NCI-H748 treated with DMSO at 0.1 percent for 48 hours (cell line): ENCODE measurements at regions not wholly inside any gene's neighbourhood (a gene's known extent, or its start where the extent isn't known, plus 50 kb on each side); places are given as distances from the start of the nearest gene placed in this dataset.

ENCODE experiments used
- DNase-seq: peaks from one replicate; lab custom pipeline; 2025; lab: John Stamatoyannopoulos, UW

DNA sequence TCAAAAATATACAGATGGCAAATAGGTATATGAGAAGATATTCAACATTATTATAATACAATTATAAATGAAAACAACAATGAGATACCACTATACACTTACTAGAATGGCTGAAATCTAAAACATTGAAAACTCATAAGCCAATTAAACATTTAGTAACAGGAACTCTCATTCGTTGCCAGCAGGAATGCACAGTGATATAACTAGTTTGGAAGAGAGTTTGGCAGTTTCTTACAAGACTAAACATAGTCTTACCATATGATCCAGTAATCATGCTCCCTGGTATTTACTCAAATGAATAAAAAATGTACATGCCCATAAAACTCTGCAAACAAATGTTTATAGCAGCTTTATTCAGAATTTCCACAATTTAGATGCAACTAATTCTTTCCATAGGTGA is 476.2 kb upstream of the COBL start:
- no peak for DNase-seq

DNA sequence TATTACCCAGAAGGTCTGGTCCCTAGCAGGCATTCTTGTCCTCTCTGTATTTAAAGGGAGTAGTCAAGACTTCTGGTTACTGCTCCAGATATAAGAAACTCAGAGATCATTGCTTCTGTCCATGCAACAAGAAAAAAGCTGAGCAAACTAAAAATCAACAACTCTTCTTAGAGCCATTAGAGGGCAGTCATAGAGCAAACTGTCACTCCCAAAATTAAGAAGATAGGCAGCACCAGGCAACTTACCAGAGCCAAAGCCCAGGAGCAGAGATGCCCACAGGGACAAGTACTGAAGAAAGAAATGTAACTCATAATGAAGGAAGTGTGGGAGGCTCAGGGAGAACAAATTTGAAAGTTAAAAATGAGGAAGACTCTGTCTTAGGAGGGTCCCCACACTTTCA is 472.9 kb upstream of the COBL start:
- peak; percentile 64 for DNase-seq

DNA sequence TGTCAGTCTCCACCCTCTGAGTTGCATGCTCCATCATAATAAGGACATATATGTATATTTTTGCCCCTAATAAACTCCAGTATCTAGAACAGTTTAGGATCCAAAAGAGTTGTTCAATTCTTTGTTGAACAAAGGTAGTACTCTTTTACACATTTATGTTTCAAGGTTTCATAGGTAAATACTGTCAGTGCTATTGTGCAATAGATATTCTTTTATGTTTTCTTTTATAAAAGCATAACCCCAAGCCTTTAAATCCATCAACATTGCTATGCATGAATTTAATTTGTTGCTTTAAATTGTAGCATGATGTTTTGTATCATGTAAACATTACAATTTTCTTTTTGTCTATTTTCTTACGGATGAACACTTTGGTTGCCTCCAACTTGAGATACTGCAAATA is 469.7 kb upstream of the COBL start:
- DNase-seq, result no peak

DNA sequence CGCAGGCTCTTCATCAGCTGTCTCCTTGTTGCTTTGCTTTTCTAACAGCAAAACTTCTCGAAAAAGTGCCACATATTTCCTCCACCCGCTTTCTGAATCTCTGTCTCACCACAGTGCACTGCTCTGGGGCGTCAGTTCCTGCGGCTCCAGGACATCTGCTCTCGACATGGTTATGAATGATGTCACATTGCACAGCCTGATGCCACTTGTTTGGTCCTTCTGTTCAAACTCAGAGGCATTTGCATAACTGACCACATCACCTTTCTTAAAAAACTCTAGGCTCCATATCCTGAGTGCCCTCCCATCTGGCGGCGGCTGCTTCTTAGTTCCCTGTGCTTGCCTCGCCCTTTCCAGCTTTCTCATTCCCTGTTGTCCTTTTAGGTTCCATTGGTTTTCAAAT is 469.3 kb upstream of the COBL start:
- DNase-seq, result no peak

DNA sequence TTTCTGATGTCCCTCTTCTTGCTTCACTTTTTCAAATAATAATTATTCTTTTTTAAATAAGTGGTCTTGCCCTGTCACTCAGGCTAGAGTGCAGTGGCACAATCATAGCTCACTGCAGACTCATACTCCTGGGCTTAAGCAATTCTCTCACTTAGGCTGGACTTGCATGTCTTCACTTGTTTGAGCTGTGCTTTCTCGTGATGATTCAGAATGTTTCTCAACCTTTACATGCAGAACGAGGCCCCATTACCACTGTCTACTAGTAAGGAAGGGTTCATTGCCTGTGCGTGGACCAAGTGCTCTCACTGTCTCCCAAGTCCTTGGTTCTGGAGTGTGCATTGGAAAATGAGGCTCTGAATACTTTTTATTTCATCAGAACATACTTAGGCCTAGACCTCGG is 468.6 kb upstream of the COBL start:
- DNase-seq, result no peak

DNA sequence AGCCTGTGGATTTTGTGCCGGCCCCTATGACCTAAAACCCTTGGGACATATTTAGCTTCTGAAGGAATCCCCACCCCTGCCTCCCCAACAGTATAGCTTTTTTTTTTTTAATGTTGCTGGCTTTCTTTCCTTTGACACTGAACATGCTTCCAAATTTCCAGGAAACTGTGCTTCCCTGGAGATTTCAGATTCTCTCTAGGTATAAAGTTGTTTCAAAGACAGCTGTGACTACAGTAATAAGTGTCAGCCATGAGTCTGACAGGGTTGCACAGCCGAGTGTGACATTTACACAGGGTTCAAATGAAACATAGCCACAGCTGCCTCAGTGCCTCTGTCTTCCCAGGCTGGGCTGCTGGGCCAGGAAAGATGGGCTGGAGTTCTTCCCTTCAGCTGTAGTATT is 466.6 kb upstream of the COBL start:
- no peak for DNase-seq

DNA sequence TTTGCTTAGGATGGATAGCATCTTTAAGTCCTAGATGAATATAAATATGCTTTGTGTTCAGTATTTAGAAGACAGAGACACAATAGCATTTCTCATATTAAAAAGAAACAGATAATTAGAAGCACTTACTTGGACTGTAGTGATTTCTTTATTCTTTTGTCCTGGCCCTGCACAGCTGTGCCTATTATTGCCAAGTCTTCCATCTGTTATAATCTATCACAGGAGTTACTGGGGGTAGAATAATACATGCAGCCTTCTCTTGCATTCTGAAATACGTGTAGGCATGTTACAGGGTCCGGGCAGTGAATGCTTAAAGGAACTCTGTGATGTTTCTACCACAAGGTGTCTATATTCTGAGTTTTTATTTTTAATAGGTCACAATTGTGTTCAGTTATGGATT is 461.5 kb upstream of the COBL start:
- DNase-seq, result no peak

DNA sequence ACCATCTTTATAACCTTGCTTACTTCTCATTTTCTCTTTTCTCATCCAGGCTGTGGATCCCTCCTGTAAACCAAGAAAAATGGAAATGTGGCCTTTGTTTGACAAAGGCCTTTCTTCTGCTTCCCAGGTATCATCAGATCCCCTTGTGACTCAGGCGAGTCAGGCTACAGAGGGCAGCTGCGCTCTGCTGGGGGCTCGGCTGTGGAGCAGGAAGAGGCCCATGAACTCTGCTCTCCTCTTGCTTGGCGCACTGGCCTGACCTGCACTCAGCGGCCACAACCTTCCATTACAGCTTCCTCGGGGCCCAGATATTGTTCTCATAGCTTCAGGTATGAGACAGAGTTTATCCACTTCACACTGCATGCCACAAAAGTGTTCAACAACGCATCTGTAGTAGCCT is 457.6 kb upstream of the COBL start:
- DNase-seq, result no peak

DNA sequence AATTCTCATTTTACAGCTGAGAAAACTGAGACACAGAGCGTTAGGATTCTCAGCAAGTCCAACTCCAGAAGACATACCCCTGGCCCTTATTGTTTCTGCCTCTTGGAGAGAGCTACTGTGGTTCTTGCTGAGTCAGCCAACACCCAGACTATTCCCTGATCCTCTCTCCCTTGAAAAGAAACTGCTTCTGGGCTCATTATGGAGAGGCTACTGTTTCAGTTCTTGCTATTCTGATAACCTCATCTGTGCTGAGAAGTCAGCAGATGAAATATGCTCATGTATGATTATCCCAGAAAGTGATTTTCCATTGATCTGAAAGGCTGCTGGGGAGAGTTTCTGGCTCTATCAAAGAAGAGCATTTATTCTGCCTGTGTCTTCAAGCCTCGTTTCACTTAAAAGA is 455.6 kb upstream of the COBL start:
- DNase-seq, result no peak

DNA sequence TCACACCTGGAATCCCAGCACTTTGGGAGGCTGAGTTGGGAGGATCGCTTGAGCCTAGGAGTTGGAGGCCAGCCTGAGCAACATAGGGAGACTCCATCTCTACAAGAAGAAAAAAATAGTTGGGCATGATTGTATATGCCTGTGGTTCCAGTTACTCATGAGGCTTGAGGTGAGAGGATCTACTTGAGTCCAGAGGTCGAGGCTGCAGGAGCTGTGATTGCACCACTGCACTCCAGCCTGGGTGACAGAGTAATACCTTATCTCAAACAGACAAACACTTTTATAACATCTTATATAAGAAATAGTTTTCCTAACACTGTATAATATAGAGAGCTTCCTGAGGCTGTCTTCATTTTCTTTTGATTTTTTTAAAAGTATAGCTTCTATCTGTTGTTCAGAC is 448.4 kb upstream of the COBL start:
- DNase-seq, result no peak

DNA sequence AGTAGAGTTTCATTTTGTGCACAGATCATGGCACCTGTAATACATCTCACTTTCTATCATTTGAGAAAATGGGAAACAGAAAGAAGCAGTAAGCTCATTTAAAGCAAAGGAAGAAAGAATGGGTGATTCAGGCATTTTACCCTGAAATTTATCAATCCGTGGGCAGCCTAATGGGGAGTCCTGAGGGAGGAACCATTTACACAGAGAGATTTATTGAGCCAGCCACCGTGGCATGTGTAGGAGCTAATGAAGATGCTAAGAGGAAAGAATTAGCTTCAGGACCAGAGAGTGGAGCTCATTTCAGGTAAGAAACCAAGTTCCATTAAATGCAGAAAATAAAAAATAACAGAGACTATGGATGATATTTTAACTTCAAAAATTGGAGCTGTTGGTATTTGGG is 443.4 kb upstream of the COBL start:
- DNase-seq, result no peak

DNA sequence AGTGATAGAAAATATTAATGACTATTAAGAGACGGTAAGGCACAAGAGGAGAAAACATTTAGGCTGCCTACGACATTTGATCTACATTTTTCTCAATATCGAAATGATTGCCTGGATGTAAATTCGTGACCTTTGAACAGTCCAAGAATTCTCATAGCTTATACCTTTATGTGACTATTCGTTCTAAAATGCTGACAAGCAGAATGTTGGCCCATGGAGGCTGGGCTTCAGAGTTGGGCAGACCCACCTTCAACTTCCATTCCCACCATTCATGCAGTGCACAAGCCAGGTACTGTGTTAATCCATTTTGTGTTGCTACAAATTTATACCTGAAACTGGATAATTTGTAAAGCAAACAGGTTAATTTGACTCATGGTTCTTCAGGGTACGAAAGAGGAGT is 441.4 kb upstream of the COBL start:
- DNase-seq, result no peak

DNA sequence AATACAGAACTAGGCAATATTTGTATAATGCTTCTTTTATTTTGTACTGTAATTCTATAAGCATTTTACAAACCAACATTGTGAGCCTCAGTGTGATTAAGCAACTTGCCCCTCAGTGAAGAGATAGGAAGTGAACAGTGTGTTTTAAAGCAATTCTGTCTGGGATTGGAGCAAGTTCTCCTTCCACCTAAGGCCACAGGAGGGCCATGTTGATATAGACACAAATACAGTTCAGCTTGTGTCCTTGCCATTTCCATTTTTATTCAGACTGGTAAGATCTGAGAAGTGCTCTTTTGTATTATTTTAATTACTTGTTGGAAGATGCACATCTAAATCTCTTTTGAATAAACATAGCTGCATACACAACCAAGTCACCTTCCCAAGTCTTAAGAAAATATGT is 416.3 kb upstream of the COBL start:
- no peak for DNase-seq

DNA sequence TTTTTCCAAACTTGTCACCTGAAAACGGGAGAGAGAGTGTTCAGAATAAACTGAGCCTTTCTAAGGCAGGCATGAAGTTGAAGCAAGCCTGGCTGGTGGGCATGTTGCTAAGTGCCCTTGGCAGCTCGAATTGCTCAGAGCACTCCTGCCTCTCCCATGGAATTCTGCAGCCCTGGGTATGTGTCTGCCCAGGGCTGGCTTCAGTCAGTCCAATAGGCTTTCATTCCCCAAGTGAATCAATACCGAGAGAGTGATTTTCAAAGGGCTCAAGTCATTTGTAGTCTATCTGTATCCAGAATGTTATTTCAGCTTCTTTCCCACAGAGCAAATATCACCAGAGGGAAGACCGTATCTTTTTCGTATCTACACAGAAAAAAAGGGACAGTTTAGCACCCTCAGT is 415.5 kb upstream of the COBL start:
- DNase-seq, result no peak

DNA sequence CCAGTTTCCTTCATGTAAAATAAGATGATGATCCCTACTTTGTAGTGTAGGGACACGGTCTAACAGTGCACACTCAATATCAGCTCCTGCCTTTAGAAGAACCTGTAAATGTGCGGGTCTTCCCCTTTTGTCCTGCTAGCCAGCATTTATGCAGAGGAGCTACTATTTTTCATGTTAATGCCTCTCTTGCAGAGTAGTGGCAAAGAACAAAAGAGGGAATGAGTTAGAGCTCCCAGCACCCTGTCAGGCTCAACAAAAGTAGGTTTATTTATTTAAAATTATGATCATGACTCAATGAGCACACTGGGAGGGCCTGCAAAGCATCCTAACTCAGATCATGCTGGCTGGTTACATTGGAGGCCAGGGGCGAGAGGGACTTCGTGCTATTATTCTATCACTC is 414.5 kb upstream of the COBL start:
- DNase-seq, result no peak

DNA sequence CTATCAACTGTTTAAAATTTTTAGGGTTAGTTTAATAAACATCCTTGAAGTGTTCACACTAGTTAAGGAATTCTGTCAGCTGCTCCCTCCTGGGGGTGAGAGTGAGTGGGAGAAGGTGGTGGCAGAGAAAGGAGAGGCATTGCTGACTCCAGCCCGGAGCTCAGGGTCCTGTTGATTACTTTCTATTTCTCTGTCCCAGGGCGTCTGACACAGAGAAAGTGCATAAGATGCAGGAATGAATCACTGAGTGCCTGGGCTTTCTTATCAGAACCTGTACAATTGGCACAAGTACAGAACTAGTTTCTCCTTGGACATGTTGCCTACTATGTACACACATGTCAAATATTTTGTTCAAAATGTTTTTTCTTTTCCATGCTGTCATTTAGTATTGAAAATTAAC is 410.8 kb upstream of the COBL start:
- DNase-seq, result no peak

DNA sequence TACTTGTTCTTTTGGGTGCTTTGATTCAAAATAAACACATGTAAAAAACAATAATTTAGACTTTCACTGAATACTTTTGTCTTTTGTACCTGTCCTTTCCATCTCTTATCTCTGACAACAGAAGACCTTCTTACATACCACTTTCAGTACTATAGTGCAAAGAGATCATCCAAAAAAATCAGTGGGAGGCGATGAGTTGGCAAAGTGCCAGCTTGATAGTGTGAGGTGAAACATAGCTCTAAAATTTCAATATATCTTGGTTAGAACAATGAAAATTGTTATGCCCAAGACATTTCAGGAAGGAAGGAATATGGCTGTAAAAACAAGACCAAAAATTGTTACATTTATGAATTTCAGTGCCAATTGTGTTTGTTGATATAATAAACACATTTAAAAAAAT is 390.2 kb upstream of the COBL start:
- DNase-seq, result no peak

DNA sequence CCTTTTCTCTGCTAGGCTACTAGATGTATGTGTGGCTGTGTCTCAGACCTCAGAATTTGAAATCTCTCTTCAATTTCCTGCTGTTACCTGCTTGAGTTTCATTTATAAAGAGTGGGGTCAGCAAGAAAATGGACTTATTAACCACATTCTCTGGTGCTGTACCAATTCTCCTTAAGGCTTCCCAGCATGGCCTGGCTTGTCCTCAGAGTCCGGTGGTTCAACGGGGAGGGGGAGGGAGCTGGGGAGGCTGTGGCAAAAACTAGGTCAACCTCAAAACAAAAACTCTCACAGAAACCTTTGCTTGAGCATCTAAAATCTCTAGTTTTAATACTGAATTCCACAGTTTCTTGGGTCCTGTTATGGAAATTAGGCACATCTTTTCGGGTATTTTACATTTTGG is 389.1 kb upstream of the COBL start:
- no peak for DNase-seq

DNA sequence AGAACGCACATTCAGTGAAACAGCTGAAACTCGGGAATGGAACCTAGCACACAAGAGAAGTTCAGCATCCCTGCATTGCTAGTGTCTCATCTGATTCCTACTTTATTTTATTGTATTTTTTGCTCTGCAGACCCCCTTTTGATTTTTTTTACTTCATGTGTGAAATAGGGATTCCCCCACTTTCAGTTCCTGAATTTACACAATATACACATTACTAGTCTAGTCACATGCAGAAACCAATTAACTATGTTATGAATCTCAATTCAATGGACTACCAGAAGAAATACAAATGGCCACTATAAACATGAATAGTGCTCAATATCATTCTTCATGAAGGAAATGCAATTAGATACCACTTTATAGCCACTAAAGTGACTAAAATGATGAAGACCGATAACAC is 386.1 kb upstream of the COBL start:
- no peak for DNase-seq

DNA sequence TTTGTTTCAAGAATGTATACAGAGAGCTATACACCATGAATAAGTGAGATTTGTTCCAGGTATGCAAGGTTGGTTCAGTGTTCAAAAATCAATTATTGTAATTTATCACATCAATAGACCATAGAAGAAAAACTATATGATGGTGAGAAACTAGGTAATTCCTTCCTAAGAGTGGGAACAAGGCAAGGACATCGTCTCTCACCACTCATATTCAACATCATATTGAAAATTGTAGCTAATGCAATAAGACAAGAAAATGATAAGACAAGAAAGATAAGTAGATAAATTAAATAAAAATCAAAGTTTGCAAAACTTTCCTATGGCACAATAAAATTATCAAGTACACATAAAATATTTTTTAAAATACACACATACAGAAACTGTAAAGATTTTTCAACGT is 385.3 kb upstream of the COBL start:
- no peak for DNase-seq

DNA sequence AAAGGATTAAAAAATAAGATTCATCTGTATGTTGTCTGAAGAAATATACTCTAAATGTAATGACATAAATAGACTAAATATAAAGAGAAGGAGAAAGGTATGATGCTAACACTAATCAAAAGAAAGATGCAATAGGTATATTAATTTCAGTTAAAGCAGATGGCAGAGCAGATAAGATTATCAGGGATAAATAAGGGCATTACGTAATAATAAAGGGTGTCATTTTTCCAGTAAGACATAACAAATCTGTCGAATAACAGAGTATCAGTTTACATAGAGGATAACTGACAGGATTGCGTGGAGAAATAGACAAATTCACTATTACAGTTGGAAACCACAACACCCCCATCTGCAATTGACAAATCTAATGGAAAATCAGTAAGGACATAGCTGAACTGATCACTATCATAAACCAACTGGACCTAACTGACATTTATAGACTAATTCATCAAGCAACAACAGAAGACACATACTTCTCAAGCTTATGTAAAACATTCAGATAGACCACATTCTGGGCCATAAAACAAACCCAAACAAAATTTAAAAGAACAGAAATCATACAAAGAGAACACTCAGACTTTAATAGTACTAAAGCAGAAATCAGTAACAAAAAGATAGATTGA is 384.1 kb upstream of the COBL start:
- DNase-seq, result no peak

DNA sequence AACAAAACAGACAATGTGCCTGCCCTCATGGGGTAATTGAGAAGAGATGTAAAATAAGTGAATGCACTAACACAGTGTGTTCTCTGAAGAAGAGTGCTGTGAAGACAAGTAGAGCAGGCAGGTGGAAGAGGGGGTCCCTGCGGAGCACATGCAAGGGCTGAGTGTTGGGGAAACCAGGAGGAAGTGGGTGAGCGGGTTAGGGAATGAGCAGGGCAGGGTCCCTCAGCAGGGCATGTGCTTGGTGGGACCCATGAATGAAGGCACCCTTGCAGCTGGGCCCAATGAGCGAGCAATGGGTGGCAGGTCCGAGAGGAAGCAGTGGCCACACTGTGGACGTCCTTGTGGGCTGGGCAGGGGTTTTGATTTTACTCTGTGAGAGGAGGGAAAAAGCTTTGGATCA is 376.6 kb upstream of the COBL start:
- DNase-seq, result no peak

DNA sequence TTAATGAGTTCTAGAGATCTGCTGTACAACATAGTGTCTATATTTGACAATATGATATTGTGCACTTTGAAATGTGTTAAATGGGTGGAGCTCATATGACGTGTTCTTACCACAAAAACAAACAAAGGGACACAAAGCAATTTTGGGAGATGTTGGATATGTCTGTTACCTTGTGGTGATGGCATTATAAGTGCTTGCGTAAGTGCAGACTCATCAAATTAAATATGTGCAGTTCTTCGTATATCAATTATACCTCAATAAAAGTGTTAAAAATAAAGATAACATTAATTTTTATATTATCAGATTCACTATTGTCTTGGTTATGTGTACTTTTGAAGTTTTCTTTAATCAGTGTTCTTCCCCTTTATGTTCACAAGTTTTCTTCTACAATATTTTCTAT is 372.9 kb upstream of the COBL start:
- no peak for DNase-seq

DNA sequence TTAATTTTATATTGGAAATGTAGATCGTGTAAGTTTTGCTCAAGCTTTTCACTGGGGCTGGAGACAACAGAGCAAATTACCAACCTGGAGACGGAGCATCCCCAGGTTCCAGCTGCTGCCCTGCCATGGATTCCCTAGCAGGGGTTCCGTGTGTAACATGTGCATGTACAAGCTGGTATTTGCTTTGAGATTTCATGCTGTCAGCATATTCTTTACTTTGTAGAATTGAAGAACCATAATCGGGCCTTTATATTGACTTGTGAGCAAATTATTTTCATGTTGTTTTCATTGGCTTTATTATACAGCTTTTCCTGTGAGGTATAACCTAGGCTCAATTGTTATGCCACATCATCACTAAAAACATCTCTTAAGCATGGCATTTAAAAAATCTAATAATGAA is 369.2 kb upstream of the COBL start:
- no peak for DNase-seq
